Activated B cell treated with CpG ODN at 0.5 μM for 24 hours (primary cell): ENCODE measurements at regions not wholly inside any gene's neighbourhood (a gene's known extent, or its start where the extent isn't known, plus 50 kb on each side); places are given as distances from the start of the nearest gene placed in this dataset.

ENCODE experiments used
- ATAC-seq: fragments of 200-7000 bp; cut with Tn5 transposase; one replicate; pipeline ENCODE4 v1.10.0; 2021; ENCODE audit warnings: low read depth, mild to moderate bottlenecking, moderate library complexity
- CTCF ChIA-PET: fragments of 350-600 bp; sonication (Branson Sonifier 250); formaldehyde crosslinking; loops from one replicate; lab custom pipeline; 2021; ENCODE audit warnings: antibody characterized with exemption; lab: Charles Lee
- POLR2A ChIA-PET: fragments of 350-600 bp; sonication (Branson Sonifier 250); formaldehyde crosslinking; loops from one replicate; lab custom pipeline; 2021; ENCODE audit warnings: antibody characterized with exemption; lab: Charles Lee
- DNase-seq: peaks from one replicate; pipeline ENCODE4 v3.0.0; 2022
- H3K27ac Mint-ChIP-seq: one replicate; pipeline ENCODE4 v1.8.0; 2020; ENCODE audit warnings: mixed read lengths
- H3K27me3 Mint-ChIP-seq: one replicate; pipeline ENCODE4 v1.8.0; 2021; ENCODE audit warnings: mixed read lengths
- H3K36me3 Mint-ChIP-seq: one replicate; pipeline ENCODE4 v1.8.0; 2021; ENCODE audit warnings: low read depth, mixed read lengths
- H3K4me1 Mint-ChIP-seq: one replicate; pipeline ENCODE4 v1.8.0; 2021; ENCODE audit warnings: mixed read lengths
- H3K4me3 Mint-ChIP-seq: one replicate; pipeline ENCODE4 v1.8.0; 2020; ENCODE audit warnings: mild to moderate bottlenecking, mixed read lengths
- H3K9me3 Mint-ChIP-seq: one replicate; pipeline ENCODE4 v1.8.0; 2020; ENCODE audit warnings: mixed read lengths
- CTCF ChIP-seq: fragments of 200-600 bp; IDR thresholded peaks from one replicate; pipeline ENCODE4 v1.8.0; 2022; ENCODE audit warnings: antibody characterized with exemption, mild to moderate bottlenecking
- intact Hi-C: fragments of 100-400 bp; cut with micrococcal nuclease; formaldehyde crosslinking; loops from one replicate; pipeline ENCODE4 v1.15.1; 2024

- Mint-ChIP-seq H3K9me3 (no peaks in the 10 kb centered on the region), H3K27me3 (no peaks in the 10 kb centered on the region), H3K4me3 (no peak overlapping the region), H3K4me1 (no peaks in the 10 kb centered on the region), H3K36me3 (no peaks in the 10 kb centered on the region), H3K27ac (no peak overlapping the region)
- no peak for ATAC-seq
- no peak for DNase-seq
- intact Hi-C loops, result no loop called here
- TF ChIP-seq CTCF, result no peak
- CTCF ChIA-PET, result no interaction called here
- POLR2A ChIA-PET, result no interaction called here
Measured at GRCh38 chr2:215190588-215190987, 52.2 kb upstream of the ABCA12 start.

- ChIA-PET POLR2A (no interaction called here), CTCF (no interaction called here)
- no peaks in the 10 kb centered on the region for H3K36me3 Mint-ChIP-seq
- no peaks in the 10 kb centered on the region for H3K9me3 Mint-ChIP-seq
- no peaks in the 10 kb centered on the region for H3K27me3 Mint-ChIP-seq
- ATAC-seq, result no peak
- no peaks in the 10 kb centered on the region for H3K4me1 Mint-ChIP-seq
- no peak overlapping the region for H3K27ac Mint-ChIP-seq
- TF ChIP-seq CTCF, result no peak
- no peak for DNase-seq
- intact Hi-C loops, result no loop called here
- H3K4me3 Mint-ChIP-seq, result no peak overlapping the region
Measured at GRCh38 chr2:215189393-215189792, 51.0 kb upstream of the ABCA12 start.
